HepG2 (cell line): ENCODE measurements at regions not wholly inside any gene's neighbourhood (a gene's known extent, or its start where the extent isn't known, plus 50 kb on each side); places are given as distances from the start of the nearest gene placed in this dataset.
"Not testable (repeated sequence)": the region's sequence is repeated elsewhere in the genome, so short reads cannot be mapped to it uniquely, and the experiment has no call there.

Source experiments
- BORCS8-MEF2B ChIP-seq: sonication (generic); formaldehyde crosslinking; IDR thresholded peaks from 2 replicates; pipeline ENCODE4 v1.8.0; 2022; ENCODE audit warnings: mild to moderate bottlenecking, missing genetic modification reagents
- FOXC1 ChIP-seq: sonication (generic); formaldehyde crosslinking; IDR thresholded peaks from 2 replicates; pipeline ENCODE4 v1.8.0; 2022; ENCODE audit warnings: mild to moderate bottlenecking, missing genetic modification reagents, borderline replicate concordance
- GTF3A ChIP-seq: sonication (generic); formaldehyde crosslinking; conservative IDR thresholded peaks from 2 replicates; pipeline ENCODE4 v1.4.0; 2020; ENCODE audit warnings: mild to moderate bottlenecking, missing genetic modification reagents
- KLF13 ChIP-seq: sonication (generic); formaldehyde crosslinking; IDR thresholded peaks from 2 replicates; pipeline ENCODE4 v1.4.0; 2020; ENCODE audit warnings: mild to moderate bottlenecking, missing genetic modification reagents
- MYPOP ChIP-seq: sonication (generic); formaldehyde crosslinking; IDR thresholded peaks from 2 replicates; pipeline ENCODE4 v1.8.1; 2023; ENCODE audit warnings: mild to moderate bottlenecking, moderate library complexity, missing genetic modification reagents
- RARA ChIP-seq: IDR thresholded peaks from 2 replicates; pipeline ENCODE4 v1.6.1; 2016; ENCODE audit warnings: missing genetic modification reagents, missing compliant biosample characterization
- STAG1 ChIP-seq: sonication (generic); formaldehyde crosslinking; IDR thresholded peaks from 2 replicates; pipeline ENCODE4 v1.4.0; 2020; ENCODE audit warnings: missing genetic modification reagents
- TCF12 ChIP-seq, 2 experiments: fragments of 450-650 bp in 1 of 2; sonication (generic) in 1 of 2; formaldehyde crosslinking in 1 of 2; IDR thresholded peaks; 2 replicates each; pipeline versions ENCODE4 v1.6.1 to v1.8.0; 2017 to 2022; ENCODE audit warnings: antibody characterized with exemption in 1 of 2, mild to moderate bottlenecking in 1 of 2, missing genetic modification reagents in 1 of 2, moderate library complexity in 1 of 2
- TFDP2 ChIP-seq: sonication (generic); formaldehyde crosslinking; IDR thresholded peaks from 2 replicates; pipeline ENCODE4 v1.4.0; 2020; ENCODE audit warnings: missing genetic modification reagents
- ZBTB42 ChIP-seq: sonication (generic); formaldehyde crosslinking; IDR thresholded peaks from 2 replicates; pipeline ENCODE4 v1.5.0; 2020; ENCODE audit warnings: mild to moderate bottlenecking, missing genetic modification reagents
- ZNF317 ChIP-seq: sonication (generic); formaldehyde crosslinking; IDR thresholded peaks from 2 replicates; pipeline ENCODE4 v1.5.0; 2020; ENCODE audit warnings: mild to moderate bottlenecking, missing genetic modification reagents
- ZNF350 ChIP-seq: sonication (generic); formaldehyde crosslinking; IDR thresholded peaks from 2 replicates; pipeline ENCODE4 v1.4.0; 2020; ENCODE audit warnings: mild to moderate bottlenecking, low read depth, missing genetic modification reagents, borderline replicate concordance
- ZNF414 ChIP-seq: sonication (generic); formaldehyde crosslinking; IDR thresholded peaks from 2 replicates; pipeline ENCODE4 v1.5.0; 2020; ENCODE audit warnings: missing genetic modification reagents
- ZNF580 ChIP-seq: IDR thresholded peaks from 2 replicates; pipeline ENCODE4 v1.6.1; 2016; ENCODE audit warnings: low read depth, borderline replicate concordance
- ZNF7 ChIP-seq: IDR thresholded peaks from 2 replicates; pipeline ENCODE4 v1.6.1; 2016; ENCODE audit warnings: missing biosample characterization, missing genetic modification reagents
- ZNF839 ChIP-seq: sonication (generic); formaldehyde crosslinking; IDR thresholded peaks from 2 replicates; pipeline ENCODE4 v1.4.0; 2020; ENCODE audit warnings: missing genetic modification reagents, mild to moderate bottlenecking, borderline replicate concordance
- TF ChIP-seq, protein P1 (sequence below): sonication (generic); formaldehyde crosslinking; IDR thresholded peaks from 2 replicates; pipeline ENCODE4 v1.4.0; 2020; ENCODE audit warnings: missing genetic modification reagents
- TF ChIP-seq, protein P2 (sequence below): sonication (generic); formaldehyde crosslinking; IDR thresholded peaks from 2 replicates; pipeline ENCODE4 v1.4.0; 2020; ENCODE audit warnings: missing genetic modification reagents, mild to moderate bottlenecking, borderline replicate concordance

- TF ChIP-seq, protein P1, sequence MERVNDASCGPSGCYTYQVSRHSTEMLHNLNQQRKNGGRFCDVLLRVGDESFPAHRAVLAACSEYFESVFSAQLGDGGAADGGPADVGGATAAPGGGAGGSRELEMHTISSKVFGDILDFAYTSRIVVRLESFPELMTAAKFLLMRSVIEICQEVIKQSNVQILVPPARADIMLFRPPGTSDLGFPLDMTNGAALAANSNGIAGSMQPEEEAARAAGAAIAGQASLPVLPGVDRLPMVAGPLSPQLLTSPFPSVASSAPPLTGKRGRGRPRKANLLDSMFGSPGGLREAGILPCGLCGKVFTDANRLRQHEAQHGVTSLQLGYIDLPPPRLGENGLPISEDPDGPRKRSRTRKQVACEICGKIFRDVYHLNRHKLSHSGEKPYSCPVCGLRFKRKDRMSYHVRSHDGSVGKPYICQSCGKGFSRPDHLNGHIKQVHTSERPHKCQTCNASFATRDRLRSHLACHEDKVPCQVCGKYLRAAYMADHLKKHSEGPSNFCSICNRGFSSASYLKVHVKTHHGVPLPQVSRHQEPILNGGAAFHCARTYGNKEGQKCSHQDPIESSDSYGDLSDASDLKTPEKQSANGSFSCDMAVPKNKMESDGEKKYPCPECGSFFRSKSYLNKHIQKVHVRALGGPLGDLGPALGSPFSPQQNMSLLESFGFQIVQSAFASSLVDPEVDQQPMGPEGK (CRISPR knock-in tag): peak; percentile 63; the same call in 1 of the 2 replicates
- TF ChIP-seq ZNF580 (CRISPR knock-in tag) (peak; percentile 34; the same call in 1 of the 2 replicates), ZNF414 (CRISPR knock-in tag) (peak; percentile 74; the same call in 1 of the 2 replicates), RARA (CRISPR knock-in tag) (0 out of 2 replicates have a peak, but pooled peaks have one; percentile 15), BORCS8-MEF2B (0 out of 2 replicates have a peak, but pooled peaks have one; percentile 16), GTF3A (CRISPR knock-in tag) (0 out of 2 replicates have a peak, but pooled peaks have one; percentile 36), ZNF350 (CRISPR knock-in tag) (peak; percentile 69; the same call in 1 of the 2 replicates), ZNF839 (CRISPR knock-in tag) (peak; percentile 77; the same call in 1 of the 2 replicates), TCF12 (CRISPR knock-in tag; IDR thresholded peaks at IDR 0.05) (peak; percentile 14; the same call in 1 of the 2 replicates), FOXC1 (CRISPR knock-in tag) (peak; percentile 86), ZNF7 (CRISPR knock-in tag) (peak; percentile 53; the same call in 1 of the 2 replicates), MYPOP (CRISPR knock-in tag) (0 out of 2 replicates have a peak, but pooled peaks have one; percentile 1), ZNF317 (0 out of 2 replicates have a peak, but pooled peaks have one; percentile 38), STAG1 (CRISPR knock-in tag) (peak; percentile 42), KLF13 (CRISPR knock-in tag) (0 out of 2 replicates have a peak, but pooled peaks have one; percentile 44), TFDP2 (peak; percentile 38), ZBTB42 (CRISPR knock-in tag) (peak; percentile 44; the same call in 1 of the 2 replicates)
- TF ChIP-seq, protein P2, sequence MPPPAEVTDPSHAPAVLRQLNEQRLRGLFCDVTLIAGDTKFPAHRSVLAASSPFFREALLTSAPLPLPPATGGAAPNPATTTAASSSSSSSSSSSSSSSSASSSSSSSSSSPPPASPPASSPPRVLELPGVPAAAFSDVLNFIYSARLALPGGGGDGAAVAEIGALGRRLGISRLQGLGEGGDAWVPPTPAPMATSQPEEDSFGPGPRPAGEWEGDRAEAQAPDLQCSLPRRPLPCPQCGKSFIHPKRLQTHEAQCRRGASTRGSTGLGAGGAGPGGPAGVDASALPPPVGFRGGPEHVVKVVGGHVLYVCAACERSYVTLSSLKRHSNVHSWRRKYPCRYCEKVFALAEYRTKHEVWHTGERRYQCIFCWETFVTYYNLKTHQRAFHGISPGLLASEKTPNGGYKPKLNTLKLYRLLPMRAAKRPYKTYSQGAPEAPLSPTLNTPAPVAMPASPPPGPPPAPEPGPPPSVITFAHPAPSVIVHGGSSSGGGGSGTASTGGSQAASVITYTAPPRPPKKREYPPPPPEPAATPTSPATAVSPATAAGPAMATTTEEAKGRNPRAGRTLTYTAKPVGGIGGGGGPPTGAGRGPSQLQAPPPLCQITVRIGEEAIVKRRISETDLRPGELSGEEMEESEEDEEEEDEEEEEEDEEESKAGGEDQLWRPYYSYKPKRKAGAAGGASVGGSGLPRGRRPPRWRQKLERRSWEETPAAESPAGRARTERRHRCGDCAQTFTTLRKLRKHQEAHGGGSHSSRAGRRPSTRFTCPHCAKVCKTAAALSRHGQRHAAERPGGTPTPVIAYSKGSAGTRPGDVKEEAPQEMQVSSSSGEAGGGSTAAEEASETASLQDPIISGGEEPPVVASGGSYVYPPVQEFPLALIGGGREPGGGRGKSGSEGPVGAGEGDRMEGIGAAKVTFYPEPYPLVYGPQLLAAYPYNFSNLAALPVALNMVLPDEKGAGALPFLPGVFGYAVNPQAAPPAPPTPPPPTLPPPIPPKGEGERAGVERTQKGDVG (CRISPR knock-in tag): peak; percentile 74; the same call in 1 of the 2 replicates
- not testable (repeated sequence) for TF ChIP-seq TCF12 (IDR thresholded peaks at IDR 0.05)
Observed at GRCh38 chr2:131672471-131673399, 145.0 kb downstream of the CCDC74A start (continued).
